ENCODE measurements at regions not wholly inside any gene's neighbourhood (a gene's known extent, or its start where the extent isn't known, plus 50 kb on each side); places are given as distances from the start of the nearest gene placed in this dataset.
A peak's percentile ranks its signal among the peaks of the same experiment; 100 is the strongest.

GRCh38 chr2:8478471-8478793, 203.4 kb upstream of the ID2 start:
- H3K4me3 ChIP-seq (ENCODE audit: low read length) = 0 out of 2 replicates have a peak overlapping the region, but pooled peaks have one; percentile 36
- no peaks in the 10 kb centered on the region for H3K27me3 ChIP-seq (ENCODE audit: low read length)
- peak overlapping the region; percentile 71; the same call in 1 of the 2 replicates for H2AFZ ChIP-seq (ENCODE audit: low read length)
- no peaks in the 10 kb centered on the region for H3K79me2 ChIP-seq (ENCODE audit: low read length)
- H3K4me2 ChIP-seq (ENCODE audit: low read depth, low read length, poor library complexity, severe bottlenecking) = peak overlapping the region; percentile 68
- no peaks in the 10 kb centered on the region for H3K9me2 ChIP-seq (replicated peaks; ENCODE audit: insufficient read depth, low read length)
- H4K20me1 ChIP-seq (ENCODE audit: insufficient read depth, low read depth, low read length) = no peaks in the 10 kb centered on the region
- H3K36me3 ChIP-seq (ENCODE audit: insufficient read depth, low read length) = no peaks in the 10 kb centered on the region
- peak overlapping the region; percentile 54 for H3K9ac ChIP-seq (ENCODE audit: low read length)
- peak overlapping the region; percentile 61 for H3K27ac ChIP-seq (ENCODE audit: low read length)
- H3K4me1 ChIP-seq (ENCODE audit: low read length) = peaks cover 63% of the 10 kb centered on the region
- DNase-seq = peak; percentile 48
- H3K9me3 ChIP-seq (ENCODE audit: low read length) = no peaks in the 10 kb centered on the region

GRCh38 chr2:8479298-8479697, 202.6 kb upstream of the ID2 start:
- no peaks in the 10 kb centered on the region for H3K36me3 ChIP-seq (ENCODE audit: insufficient read depth, low read length)
- no peak for DNase-seq
- H3K79me2 ChIP-seq (ENCODE audit: low read length) = no peaks in the 10 kb centered on the region
- H4K20me1 ChIP-seq (ENCODE audit: insufficient read depth, low read depth, low read length) = no peaks in the 10 kb centered on the region
- H3K4me2 ChIP-seq (ENCODE audit: low read depth, low read length, poor library complexity, severe bottlenecking) = no peak overlapping the region
- H3K4me1 ChIP-seq (ENCODE audit: low read length) = peaks cover 63% of the 10 kb centered on the region
- H3K27ac ChIP-seq (ENCODE audit: low read length) = no peak overlapping the region
- no peaks in the 10 kb centered on the region for H3K9me3 ChIP-seq (ENCODE audit: low read length)
- no peaks in the 10 kb centered on the region for H3K27me3 ChIP-seq (ENCODE audit: low read length)
- no peaks in the 10 kb centered on the region for H3K9me2 ChIP-seq (replicated peaks; ENCODE audit: insufficient read depth, low read length)
- H2AFZ ChIP-seq (ENCODE audit: low read length) = no peak overlapping the region
- no peak overlapping the region for H3K9ac ChIP-seq (ENCODE audit: low read length)
- no peak overlapping the region for H3K4me3 ChIP-seq (ENCODE audit: low read length)

GRCh38 chr2:8480915-8481314, 200.9 kb upstream of the ID2 start:
- no peak overlapping the region for H3K27ac ChIP-seq (ENCODE audit: low read length)
- DNase-seq = no peak
- H3K4me1 ChIP-seq (ENCODE audit: low read length) = peaks cover 50% of the 10 kb centered on the region
- no peaks in the 10 kb centered on the region for H3K9me3 ChIP-seq (ENCODE audit: low read length)
- no peak overlapping the region for H2AFZ ChIP-seq (ENCODE audit: low read length)
- H3K4me3 ChIP-seq (ENCODE audit: low read length) = no peak overlapping the region
- no peak overlapping the region for H3K9ac ChIP-seq (ENCODE audit: low read length)
- no peaks in the 10 kb centered on the region for H3K79me2 ChIP-seq (ENCODE audit: low read length)
- no peaks in the 10 kb centered on the region for H3K27me3 ChIP-seq (ENCODE audit: low read length)
- no peak overlapping the region for H3K4me2 ChIP-seq (ENCODE audit: low read depth, low read length, poor library complexity, severe bottlenecking)
- H3K36me3 ChIP-seq (ENCODE audit: insufficient read depth, low read length) = no peaks in the 10 kb centered on the region
- no peaks in the 10 kb centered on the region for H3K9me2 ChIP-seq (replicated peaks; ENCODE audit: insufficient read depth, low read length)
- H4K20me1 ChIP-seq (ENCODE audit: insufficient read depth, low read depth, low read length) = no peaks in the 10 kb centered on the region

GRCh38 chr2:8481463-8482009, 200.3 kb upstream of the ID2 start:
- Histone ChIP-seq H3K4me1 (ENCODE audit: low read length) (peaks cover 44% of the 10 kb centered on the region), H3K27me3 (ENCODE audit: low read length) (no peaks in the 10 kb centered on the region), H3K9me2 (replicated peaks; ENCODE audit: insufficient read depth, low read length) (no peaks in the 10 kb centered on the region), H3K79me2 (ENCODE audit: low read length) (no peaks in the 10 kb centered on the region), H3K9ac (ENCODE audit: low read length) (no peak overlapping the region), H3K27ac (ENCODE audit: low read length) (no peak overlapping the region), H4K20me1 (ENCODE audit: insufficient read depth, low read depth, low read length) (no peaks in the 10 kb centered on the region), H2AFZ (ENCODE audit: low read length) (no peak overlapping the region), H3K36me3 (ENCODE audit: insufficient read depth, low read length) (no peaks in the 10 kb centered on the region), H3K4me3 (ENCODE audit: low read length) (peak overlapping the region; percentile 1; the same call in 1 of the 2 replicates), H3K9me3 (ENCODE audit: low read length) (no peaks in the 10 kb centered on the region), H3K4me2 (ENCODE audit: low read depth, low read length, poor library complexity, severe bottlenecking) (peak overlapping the region; percentile 26)
- DNase-seq = peak; percentile 54

GRCh38 chr2:8482432-8482831, 199.4 kb upstream of the ID2 start:
- Histone ChIP-seq H2AFZ (ENCODE audit: low read length) (no peak overlapping the region), H3K27ac (ENCODE audit: low read length) (no peak overlapping the region), H3K27me3 (ENCODE audit: low read length) (no peaks in the 10 kb centered on the region), H3K36me3 (ENCODE audit: insufficient read depth, low read length) (no peaks in the 10 kb centered on the region), H4K20me1 (ENCODE audit: insufficient read depth, low read depth, low read length) (no peaks in the 10 kb centered on the region), H3K9me3 (ENCODE audit: low read length) (no peaks in the 10 kb centered on the region), H3K4me2 (ENCODE audit: low read depth, low read length, poor library complexity, severe bottlenecking) (peak overlapping the region; percentile 26), H3K4me1 (ENCODE audit: low read length) (peaks cover 36% of the 10 kb centered on the region), H3K79me2 (ENCODE audit: low read length) (no peaks in the 10 kb centered on the region), H3K9me2 (replicated peaks; ENCODE audit: insufficient read depth, low read length) (no peaks in the 10 kb centered on the region), H3K9ac (ENCODE audit: low read length) (no peak overlapping the region), H3K4me3 (ENCODE audit: low read length) (peak overlapping the region; percentile 1; the same call in 1 of the 2 replicates)
- no peak for DNase-seq

GRCh38 chr2:8484502-8485283, 197.2 kb upstream of the ID2 start:
- Histone ChIP-seq H3K9me2 (replicated peaks; ENCODE audit: insufficient read depth, low read length) (no peaks in the 10 kb centered on the region), H3K27me3 (ENCODE audit: low read length) (no peaks in the 10 kb centered on the region), H3K27ac (ENCODE audit: low read length) (no peak overlapping the region), H3K4me3 (ENCODE audit: low read length) (no peak overlapping the region), H3K4me1 (ENCODE audit: low read length) (peaks cover 22% of the 10 kb centered on the region), H3K79me2 (ENCODE audit: low read length) (no peaks in the 10 kb centered on the region), H4K20me1 (ENCODE audit: insufficient read depth, low read depth, low read length) (no peaks in the 10 kb centered on the region), H3K36me3 (ENCODE audit: insufficient read depth, low read length) (no peaks in the 10 kb centered on the region), H2AFZ (ENCODE audit: low read length) (no peak overlapping the region), H3K9me3 (ENCODE audit: low read length) (no peaks in the 10 kb centered on the region), H3K4me2 (ENCODE audit: low read depth, low read length, poor library complexity, severe bottlenecking) (no peak overlapping the region), H3K9ac (ENCODE audit: low read length) (no peak overlapping the region)
- no peak for DNase-seq

- Histone ChIP-seq H3K27me3 (ENCODE audit: low read length) (no peaks in the 10 kb centered on the region), H3K4me3 (ENCODE audit: low read length) (no peak overlapping the region), H3K36me3 (ENCODE audit: insufficient read depth, low read length) (no peaks in the 10 kb centered on the region), H3K9me3 (ENCODE audit: low read length) (no peaks in the 10 kb centered on the region), H3K9me2 (replicated peaks; ENCODE audit: insufficient read depth, low read length) (no peaks in the 10 kb centered on the region), H3K4me1 (ENCODE audit: low read length) (peaks cover 22% of the 10 kb centered on the region), H2AFZ (ENCODE audit: low read length) (no peak overlapping the region), H3K4me2 (ENCODE audit: low read depth, low read length, poor library complexity, severe bottlenecking) (no peak overlapping the region), H3K9ac (ENCODE audit: low read length) (no peak overlapping the region), H3K79me2 (ENCODE audit: low read length) (no peaks in the 10 kb centered on the region), H3K27ac (ENCODE audit: low read length) (no peak overlapping the region), H4K20me1 (ENCODE audit: insufficient read depth, low read depth, low read length) (no peaks in the 10 kb centered on the region)
- DNase-seq = no peak
These were observed 196.1 kb upstream of the ID2 start for GRCh38 chr2:8485736-8486135.

GRCh38 chr2:8486141-8486540, 195.7 kb upstream of the ID2 start:
- H3K27ac ChIP-seq (ENCODE audit: low read length) = no peak overlapping the region

More at GRCh38 chr2:8486141-8486540, 195.7 kb upstream of the ID2 start:
- DNase-seq = no peak
- Histone ChIP-seq H2AFZ (ENCODE audit: low read length) (no peak overlapping the region), H3K79me2 (ENCODE audit: low read length) (no peaks in the 10 kb centered on the region), H3K9me2 (replicated peaks; ENCODE audit: insufficient read depth, low read length) (no peaks in the 10 kb centered on the region), H3K9me3 (ENCODE audit: low read length) (no peaks in the 10 kb centered on the region), H3K9ac (ENCODE audit: low read length) (no peak overlapping the region), H3K27me3 (ENCODE audit: low read length) (no peaks in the 10 kb centered on the region), H3K36me3 (ENCODE audit: insufficient read depth, low read length) (no peaks in the 10 kb centered on the region), H3K4me2 (ENCODE audit: low read depth, low read length, poor library complexity, severe bottlenecking) (no peak overlapping the region), H4K20me1 (ENCODE audit: insufficient read depth, low read depth, low read length) (no peaks in the 10 kb centered on the region), H3K4me1 (ENCODE audit: low read length) (peaks cover 17% of the 10 kb centered on the region), H3K4me3 (ENCODE audit: low read length) (no peak overlapping the region)

Data from Karpas-422 (cell line).